BLaER1 treated with 17β-estradiol and CSF1 and Interleukin-3, amounts not matched to agents 10 nM and 100 nM (cell line): ENCODE measurements at regions not wholly inside any gene's neighbourhood (a gene's known extent, or its start where the extent isn't known, plus 50 kb on each side); places are given as distances from the start of the nearest gene placed in this dataset.

Experiments
- H3K27ac ChIP-seq, 11 experiments: shearing (Covaris generic); formaldehyde crosslinking; 2 replicates each; pipeline ENCODE4 v1.8.1; 2022
- H3K27me3 ChIP-seq, 11 experiments: shearing (Covaris generic); formaldehyde crosslinking; 2 replicates each; pipeline ENCODE4 v1.8.1; 2022
- H3K36me3 ChIP-seq, 11 experiments: shearing (Covaris generic); formaldehyde crosslinking; 2 replicates each; pipeline ENCODE4 v1.8.1; 2022
- H3K4me1 ChIP-seq, 10 experiments: shearing (Covaris generic); formaldehyde crosslinking; 2 replicates each; pipeline ENCODE4 v1.8.1; 2022
- H3K4me2 ChIP-seq, 11 experiments: shearing (Covaris generic); formaldehyde crosslinking; 2 replicates each; pipeline ENCODE4 v1.8.1; 2022
- H3K4me3 ChIP-seq, 10 experiments: shearing (Covaris generic); formaldehyde crosslinking; 2 replicates each; pipeline ENCODE4 v1.8.1; 2022
- H3K9ac ChIP-seq, 11 experiments: shearing (Covaris generic); formaldehyde crosslinking; 2 replicates each; pipeline ENCODE4 v1.8.1; 2022
- H3K9me3 ChIP-seq, 11 experiments: shearing (Covaris generic); formaldehyde crosslinking; replicated peaks in 1 of 11; 2 replicates each; pipeline ENCODE4 v1.8.1; 2022
- H4K20me1 ChIP-seq, 11 experiments: shearing (Covaris generic); formaldehyde crosslinking; 2 replicates each; pipeline ENCODE4 v1.8.1; 2022
- Cebpa-rat ChIP-seq, 11 experiments: shearing (Covaris generic); IDR thresholded peaks; 2 replicates each; pipeline ENCODE4 v1.8.1; 2022

DNA sequence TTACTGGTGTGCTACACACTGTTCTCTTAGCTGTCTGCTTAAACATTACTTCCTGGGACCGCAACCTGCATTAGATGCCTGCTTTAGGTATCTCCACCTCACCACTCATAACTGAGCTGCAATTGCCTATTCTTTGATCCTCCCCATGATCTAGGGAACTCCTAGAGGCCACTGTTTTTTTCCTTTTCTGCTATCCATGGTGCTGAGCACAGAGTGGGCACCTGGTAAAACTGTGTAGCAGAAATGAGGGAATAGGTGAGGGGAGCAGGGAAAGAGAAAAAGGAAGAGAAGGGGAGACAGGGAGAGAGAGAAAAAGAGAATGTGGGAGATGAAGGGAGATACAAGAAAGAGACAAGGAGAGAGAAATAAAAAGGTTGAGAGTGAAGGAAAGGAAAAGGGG is 434.9 kb downstream of the ADRA2A start:
- Histone ChIP-seq H3K27ac (no peak overlapping the region), H3K9me3 (no peaks in the 10 kb centered on the region), H3K4me1 (no peaks in the 10 kb centered on the region), H3K27me3 (no peaks in the 10 kb centered on the region), H3K9ac (no peak overlapping the region), H4K20me1 (no peaks in the 10 kb centered on the region), H3K4me2 (no peak overlapping the region), H3K36me3 (no peaks in the 10 kb centered on the region), H3K4me3 (no peak overlapping the region)
- no peak for TF ChIP-seq Cebpa-rat (IDR thresholded peaks at IDR 0.05)

DNA sequence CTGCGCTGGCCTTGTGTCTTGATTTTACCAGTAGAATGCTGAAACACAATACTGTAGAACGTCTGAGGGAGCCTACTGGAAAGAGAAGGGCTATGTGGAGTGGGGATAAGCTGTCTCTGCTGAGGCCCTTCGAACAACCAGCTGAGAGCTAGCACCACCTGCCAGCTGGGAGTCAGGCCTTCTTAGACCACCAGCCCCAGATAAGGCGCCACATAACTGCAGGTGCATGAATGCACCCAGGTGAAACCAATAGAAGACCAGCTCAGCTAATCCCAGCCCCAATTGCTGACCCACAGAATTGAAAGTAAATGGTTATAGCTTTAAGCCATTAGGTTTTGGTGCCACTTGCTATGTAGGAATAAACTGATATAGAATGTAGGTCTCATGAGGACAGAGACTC is 438.4 kb downstream of the ADRA2A start:
- Histone ChIP-seq H3K4me1 (no peaks in the 10 kb centered on the region), H3K36me3 (no peaks in the 10 kb centered on the region), H3K4me2 (no peak overlapping the region), H3K27me3 (no peaks in the 10 kb centered on the region), H3K4me3 (no peak overlapping the region), H3K9ac (no peak overlapping the region), H3K27ac (no peak overlapping the region), H4K20me1 (no peaks in the 10 kb centered on the region), H3K9me3 (no peaks in the 10 kb centered on the region)
- TF ChIP-seq Cebpa-rat (IDR thresholded peaks at IDR 0.05) = no peak

DNA sequence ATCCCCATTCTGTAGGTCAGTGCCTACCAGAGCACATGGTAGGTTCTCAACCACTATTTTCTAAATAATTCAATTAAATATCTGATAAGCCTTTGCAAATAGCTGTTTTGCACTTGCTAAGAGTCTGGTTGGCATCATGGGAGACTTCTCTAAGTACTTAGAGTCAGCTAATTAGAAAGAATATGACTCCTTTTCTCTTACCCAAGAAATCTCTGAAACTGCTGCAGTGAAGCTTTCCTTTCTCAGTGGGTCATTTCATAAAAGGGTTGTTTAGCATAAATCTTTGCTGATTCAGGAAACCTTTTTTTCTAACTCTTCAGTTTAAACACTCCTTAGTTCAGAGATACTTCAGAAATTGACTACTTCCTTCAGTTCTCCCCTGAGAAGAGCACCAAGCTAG is 438.9 kb downstream of the ADRA2A start:
- Histone ChIP-seq H3K9ac (no peak overlapping the region), H3K4me2 (no peak overlapping the region), H4K20me1 (no peaks in the 10 kb centered on the region), H3K36me3 (no peaks in the 10 kb centered on the region), H3K27me3 (no peaks in the 10 kb centered on the region), H3K27ac (no peak overlapping the region), H3K4me1 (no peaks in the 10 kb centered on the region), H3K4me3 (no peak overlapping the region), H3K9me3 (no peaks in the 10 kb centered on the region)
- TF ChIP-seq Cebpa-rat (IDR thresholded peaks at IDR 0.05) = no peak

DNA sequence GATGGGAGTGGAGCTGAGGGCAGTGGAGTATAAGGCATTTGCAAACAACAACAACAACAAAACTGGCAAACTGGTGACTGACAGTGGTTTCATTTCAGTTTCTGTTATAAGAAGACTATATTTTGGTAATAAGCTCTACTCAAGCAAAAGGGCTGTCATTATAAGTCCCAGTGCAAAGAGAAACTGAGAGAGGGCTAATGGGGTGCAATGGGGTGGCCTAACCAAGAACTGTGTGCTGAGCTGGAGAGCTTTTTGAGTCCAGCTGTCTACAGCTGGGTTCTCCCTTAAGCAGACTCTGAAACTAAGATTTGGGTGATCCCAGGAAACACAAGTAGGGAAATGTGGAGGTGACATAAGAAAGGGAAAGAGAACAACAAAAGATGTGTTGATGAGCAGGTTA is 439.3 kb downstream of the ADRA2A start:
- Histone ChIP-seq H3K9me3 (no peaks in the 10 kb centered on the region), H3K27ac (no peak overlapping the region), H4K20me1 (no peaks in the 10 kb centered on the region), H3K4me3 (no peak overlapping the region), H3K36me3 (no peaks in the 10 kb centered on the region), H3K27me3 (no peaks in the 10 kb centered on the region), H3K4me2 (no peak overlapping the region), H3K4me1 (no peaks in the 10 kb centered on the region), H3K9ac (no peak overlapping the region)
- no peak for TF ChIP-seq Cebpa-rat (IDR thresholded peaks at IDR 0.05)

DNA sequence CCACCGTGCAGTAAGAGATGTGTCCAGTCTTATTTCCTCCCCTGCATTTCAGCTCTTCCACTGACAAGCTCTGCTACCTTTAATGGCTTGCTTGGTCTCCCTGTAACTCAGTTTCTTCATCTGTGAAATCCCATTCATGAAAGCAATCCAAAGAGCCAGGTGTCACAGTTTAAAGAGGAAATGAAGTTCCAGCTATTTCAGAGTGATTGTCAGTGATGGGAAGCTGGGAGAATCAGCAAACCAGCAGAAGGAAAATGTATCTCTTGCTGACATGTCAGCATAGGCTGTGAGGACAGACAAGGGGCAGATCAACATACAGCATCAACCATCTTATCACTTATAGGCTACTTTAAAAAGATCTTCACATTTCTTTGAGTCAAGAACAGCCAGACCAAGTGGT is 445.3 kb downstream of the ADRA2A start:
- Histone ChIP-seq H3K9me3 (no peaks in the 10 kb centered on the region), H3K4me1 (no peaks in the 10 kb centered on the region), H3K27me3 (no peaks in the 10 kb centered on the region), H3K4me2 (no peak overlapping the region), H4K20me1 (no peaks in the 10 kb centered on the region), H3K27ac (no peak overlapping the region), H3K4me3 (no peak overlapping the region), H3K36me3 (no peaks in the 10 kb centered on the region), H3K9ac (no peak overlapping the region)
- TF ChIP-seq Cebpa-rat (IDR thresholded peaks at IDR 0.05) = no peak

DNA sequence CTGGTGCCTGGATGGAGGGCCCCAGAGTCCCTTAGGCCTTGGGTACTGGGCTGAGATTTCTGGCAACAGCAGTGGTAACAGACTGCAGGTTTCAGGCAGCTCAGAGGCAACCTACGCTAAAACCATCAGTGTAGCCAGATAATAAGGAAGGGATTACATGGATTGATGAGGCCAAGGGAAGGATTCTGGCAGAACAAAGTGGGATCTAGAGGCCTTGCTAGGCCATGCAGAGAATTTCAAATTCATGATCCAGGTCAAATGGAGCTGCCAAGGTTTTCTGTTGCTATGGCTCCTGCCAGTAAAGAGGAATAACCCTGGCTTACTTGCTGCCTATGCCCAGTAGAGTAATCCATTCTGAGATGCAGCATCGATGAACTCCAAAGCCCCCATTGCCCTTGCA is 445.7 kb downstream of the ADRA2A start:
- no peaks in the 10 kb centered on the region for H4K20me1 ChIP-seq
- H3K9me3 ChIP-seq = no peaks in the 10 kb centered on the region
- TF ChIP-seq Cebpa-rat (IDR thresholded peaks at IDR 0.05) = no peak
- no peaks in the 10 kb centered on the region for H3K27me3 ChIP-seq
- H3K4me3 ChIP-seq = no peak overlapping the region
- H3K4me2 ChIP-seq = no peak overlapping the region
- no peak overlapping the region for H3K27ac ChIP-seq
- H3K36me3 ChIP-seq = no peaks in the 10 kb centered on the region
- no peaks in the 10 kb centered on the region for H3K4me1 ChIP-seq
- H3K9ac ChIP-seq = no peak overlapping the region

- Histone ChIP-seq H3K36me3 (no peaks in the 10 kb centered on the region), H3K27ac (no peak overlapping the region), H3K27me3 (no peaks in the 10 kb centered on the region), H3K9ac (no peak overlapping the region), H4K20me1 (no peaks in the 10 kb centered on the region), H3K9me3 (no peaks in the 10 kb centered on the region), H3K4me1 (no peaks in the 10 kb centered on the region), H3K4me2 (no peak overlapping the region), H3K4me3 (no peak overlapping the region)
- TF ChIP-seq Cebpa-rat (IDR thresholded peaks at IDR 0.05) = no peak
Measured at GRCh38 chr10:111523016-111523415, 446.2 kb downstream of the ADRA2A start.

GRCh38 chr10:111524134-111524533 is 447.3 kb downstream of the ADRA2A start:
- Histone ChIP-seq H4K20me1 (no peaks in the 10 kb centered on the region), H3K9me3 (no peaks in the 10 kb centered on the region), H3K4me2 (no peak overlapping the region), H3K27me3 (no peaks in the 10 kb centered on the region), H3K36me3 (no peaks in the 10 kb centered on the region), H3K4me3 (no peak overlapping the region), H3K9ac (no peak overlapping the region), H3K27ac (no peak overlapping the region), H3K4me1 (no peaks in the 10 kb centered on the region)
- TF ChIP-seq Cebpa-rat (IDR thresholded peaks at IDR 0.05) = no peak

- Histone ChIP-seq H3K4me2 (no peak overlapping the region), H3K9me3 (no peaks in the 10 kb centered on the region), H3K4me3 (no peak overlapping the region), H3K9ac (no peak overlapping the region), H3K36me3 (no peaks in the 10 kb centered on the region), H3K27me3 (no peaks in the 10 kb centered on the region), H3K4me1 (no peaks in the 10 kb centered on the region), H3K27ac (no peak overlapping the region), H4K20me1 (no peaks in the 10 kb centered on the region)
- TF ChIP-seq Cebpa-rat (IDR thresholded peaks at IDR 0.05) = no peak
Measured at GRCh38 chr10:111525696-111526095, 448.9 kb downstream of the ADRA2A start.

GRCh38 chr10:111531690-111532089 is 454.9 kb downstream of the ADRA2A start:
- H3K9me3 ChIP-seq = peaks cover 0 to 5% (median 0%) of the 10 kb centered on the region in 11 experiments; a peak in 2 of 22 replicates
- TF ChIP-seq Cebpa-rat (IDR thresholded peaks at IDR 0.05) = no peak

DNA sequence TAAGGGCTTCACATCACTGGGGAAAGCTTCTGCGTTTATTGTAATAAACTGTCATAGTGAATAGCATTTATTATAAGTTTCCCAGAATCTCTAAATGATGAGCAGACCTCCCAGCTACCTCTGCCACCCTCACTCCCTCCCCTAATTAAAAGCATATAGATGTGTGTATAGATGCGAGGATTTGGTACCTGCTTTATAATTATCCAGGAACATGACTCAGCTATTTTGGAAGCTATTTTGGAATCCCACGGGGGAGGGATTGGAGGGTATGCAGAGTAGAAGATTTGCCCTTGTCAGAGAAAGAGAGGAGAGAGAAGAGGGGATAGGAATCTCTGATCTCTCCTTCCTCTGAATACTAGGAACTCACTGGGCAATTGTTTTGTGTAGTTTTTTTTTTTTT is 455.3 kb downstream of the ADRA2A start:
- Histone ChIP-seq H3K4me1 (no peaks in the 10 kb centered on the region), H3K9me3 (peaks cover 0 to 5% (median 0%) of the 10 kb centered on the region in 11 experiments; a peak in 2 of 22 replicates), H3K27me3 (no peaks in the 10 kb centered on the region), H3K9ac (no peak overlapping the region), H3K4me3 (no peak overlapping the region), H4K20me1 (no peaks in the 10 kb centered on the region), H3K4me2 (no peak overlapping the region), H3K36me3 (no peaks in the 10 kb centered on the region), H3K27ac (no peak overlapping the region)
- TF ChIP-seq Cebpa-rat (IDR thresholded peaks at IDR 0.05) = no peak

More at GRCh38 chr10:111531690-111532089, 454.9 kb downstream of the ADRA2A start:
- H3K4me3 ChIP-seq = no peak overlapping the region
- no peaks in the 10 kb centered on the region for H3K36me3 ChIP-seq
- H3K4me1 ChIP-seq = no peaks in the 10 kb centered on the region
- no peak overlapping the region for H3K27ac ChIP-seq
- H3K4me2 ChIP-seq = no peak overlapping the region
- no peaks in the 10 kb centered on the region for H4K20me1 ChIP-seq
- no peaks in the 10 kb centered on the region for H3K27me3 ChIP-seq
- no peak overlapping the region for H3K9ac ChIP-seq
